GM20431 (cell line): ENCODE measurements at regions not wholly inside any gene's neighbourhood (a gene's known extent, or its start where the extent isn't known, plus 50 kb on each side); places are given as distances from the start of the nearest gene placed in this dataset.

Experiments
- in situ Hi-C: fragments of 300-500 bp; cut with MseI, MboI; formaldehyde crosslinking; loops from one replicate; pipeline ENCODE4 v1.15.0; 2020; ENCODE audit warnings: low sequenced_read_pairs; ENCODE audit not compliant: unreplicated experiment

GRCh38 chr16:8229011-8229520 is 361.2 kb downstream of the TMEM114 start:
- in situ Hi-C loops: no loop called here

GRCh38 chr16:8217201-8217600 is 373.1 kb downstream of the TMEM114 start:
- in situ Hi-C loops: no loop called here

DNA sequence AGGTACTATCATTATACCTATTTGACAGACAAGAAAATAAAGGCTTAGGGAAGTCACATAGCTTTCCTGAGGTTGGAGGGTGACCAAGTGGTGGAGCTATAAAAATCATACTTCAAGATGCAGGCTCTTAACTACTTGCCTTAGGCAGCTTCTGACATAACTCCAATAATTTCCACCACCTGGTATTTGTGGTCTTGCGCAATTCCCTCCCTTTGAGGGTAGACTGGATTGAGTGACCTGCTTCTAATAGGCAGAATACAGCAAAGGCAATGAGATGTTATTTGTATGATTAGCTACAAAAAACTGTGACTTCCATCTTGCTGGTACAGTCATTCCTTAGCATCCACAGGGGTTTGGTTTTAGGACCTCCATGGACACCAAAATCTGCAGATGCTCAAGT is 385.5 kb downstream of the TMEM114 start:
- in situ Hi-C loops: no loop called here

DNA sequence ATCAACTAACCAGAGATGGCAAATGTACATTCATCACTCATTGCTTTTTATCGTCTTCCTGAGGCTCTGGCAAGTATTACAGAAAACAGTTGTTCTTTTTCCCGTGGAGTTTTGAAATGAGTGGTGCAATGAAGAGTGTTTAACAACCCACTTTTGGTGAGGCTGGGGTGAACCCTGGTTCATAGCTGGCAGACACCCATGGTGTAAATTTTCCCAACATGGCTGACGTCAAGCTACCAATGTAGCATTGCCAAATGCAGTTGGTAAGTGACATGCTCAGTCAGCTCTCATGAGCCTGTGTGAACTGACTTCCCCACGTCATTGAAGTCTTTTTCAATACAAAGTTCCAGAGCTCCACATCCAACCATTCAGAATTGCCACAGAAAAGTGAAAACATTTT is 386.2 kb downstream of the TMEM114 start:
- in situ Hi-C loops: no loop called here

- in situ Hi-C loops: no loop called here
Measured at GRCh38 chr16:8203101-8203500, 387.2 kb downstream of the TMEM114 start.

DNA sequence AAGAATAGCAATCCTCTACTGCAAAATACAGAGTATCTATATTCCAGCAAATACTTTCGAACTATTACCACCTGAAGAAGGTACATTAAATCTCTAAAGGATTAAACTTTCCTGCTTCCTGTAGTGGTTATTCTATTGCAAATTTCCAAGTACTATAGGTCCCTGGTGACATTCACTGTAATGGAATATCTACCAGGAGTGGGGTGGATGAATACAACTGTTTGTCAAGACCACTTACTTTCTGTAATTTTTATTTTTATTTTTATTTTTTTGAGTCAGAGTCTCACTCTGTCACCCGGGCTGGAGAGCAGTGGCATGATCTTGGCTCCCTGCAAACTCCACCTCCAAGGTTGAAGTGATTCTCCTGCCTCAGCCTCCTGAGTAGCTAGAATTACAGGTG is 389.5 kb downstream of the TMEM114 start:
- in situ Hi-C loops: no loop called here

DNA sequence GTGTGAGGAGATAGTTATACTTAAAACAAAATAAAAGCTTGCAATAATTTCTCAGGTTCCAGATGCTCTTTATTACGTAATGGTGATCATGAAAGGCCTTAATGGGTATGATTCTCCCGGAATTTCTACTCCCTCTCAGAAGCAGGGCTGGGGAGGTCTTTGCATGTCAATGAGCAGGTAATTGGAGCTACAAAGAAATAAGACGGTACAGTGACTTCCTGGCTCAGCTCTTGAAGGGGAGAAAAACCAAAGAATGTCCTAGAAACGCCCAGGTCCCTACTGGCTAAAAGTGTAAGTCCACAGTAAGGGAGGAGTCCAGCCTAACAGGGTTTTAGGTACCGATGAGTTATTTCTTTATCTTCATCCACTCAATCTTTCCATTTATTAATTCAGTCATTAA is 390.9 kb downstream of the TMEM114 start:
- in situ Hi-C loops: no loop called here

- in situ Hi-C loops: no loop called here
Measured at GRCh38 chr16:8194794-8195193, 395.5 kb downstream of the TMEM114 start.

GRCh38 chr16:8188841-8189240 is 401.5 kb downstream of the TMEM114 start:
- in situ Hi-C loops: no loop called here

- in situ Hi-C loops: no loop called here
Measured at GRCh38 chr16:8187782-8188372, 402.4 kb downstream of the TMEM114 start.

GRCh38 chr16:8184854-8185253 is 405.5 kb downstream of the TMEM114 start:
- in situ Hi-C loops: no loop called here

GRCh38 chr16:8183176-8184099 is 406.9 kb downstream of the TMEM114 start:
- in situ Hi-C loops: no loop called here

DNA sequence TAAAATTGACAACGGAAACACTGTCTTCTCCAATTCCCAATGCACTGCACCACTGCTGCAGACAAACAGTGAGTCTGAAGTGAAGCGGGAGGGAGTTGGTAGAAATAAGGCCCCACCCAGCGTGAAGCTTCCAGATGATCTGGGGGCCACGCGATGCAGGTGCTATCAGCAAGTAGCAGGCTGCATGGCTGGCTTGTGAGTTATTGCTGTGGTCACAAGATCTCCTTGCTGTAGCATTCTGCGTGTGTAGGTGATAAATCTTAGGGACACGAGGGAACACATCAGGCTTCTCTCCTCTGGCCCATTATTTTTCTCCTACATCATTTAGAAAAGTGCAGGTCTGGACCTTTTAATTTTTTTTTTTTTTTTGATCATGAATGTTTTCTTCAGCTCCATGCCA is 407.6 kb downstream of the TMEM114 start:
- in situ Hi-C loops: no loop called here

- in situ Hi-C loops: no loop called here
Measured at GRCh38 chr16:8179615-8180014, 410.7 kb downstream of the TMEM114 start.

- in situ Hi-C loops: no loop called here
Measured at GRCh38 chr16:8178271-8178670, 412.0 kb downstream of the TMEM114 start.

DNA sequence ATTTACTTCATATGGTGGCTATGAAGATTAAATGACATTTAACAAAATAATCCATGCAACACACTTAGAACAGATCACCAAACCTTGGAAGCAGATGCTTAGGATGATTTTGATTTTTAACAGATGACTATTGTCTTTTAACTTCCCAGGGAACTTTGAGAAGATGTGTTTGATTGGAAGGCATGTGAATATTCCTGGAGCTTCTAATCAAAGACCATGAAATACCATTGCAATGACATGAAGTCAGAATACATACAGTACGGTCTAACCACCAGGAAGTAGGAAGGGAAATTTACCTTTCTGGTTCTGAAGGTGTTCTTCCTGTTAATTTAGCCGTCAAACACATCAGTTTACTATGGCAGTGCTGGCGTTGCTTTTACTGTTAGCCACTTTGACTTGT is 414.9 kb downstream of the TMEM114 start:
- in situ Hi-C loops: no loop called here

- in situ Hi-C loops: no loop called here
Measured at GRCh38 chr16:8173111-8173644, 417.1 kb downstream of the TMEM114 start.

- in situ Hi-C loops: no loop called here
Measured at GRCh38 chr16:8172551-8172950, 417.8 kb downstream of the TMEM114 start.

DNA sequence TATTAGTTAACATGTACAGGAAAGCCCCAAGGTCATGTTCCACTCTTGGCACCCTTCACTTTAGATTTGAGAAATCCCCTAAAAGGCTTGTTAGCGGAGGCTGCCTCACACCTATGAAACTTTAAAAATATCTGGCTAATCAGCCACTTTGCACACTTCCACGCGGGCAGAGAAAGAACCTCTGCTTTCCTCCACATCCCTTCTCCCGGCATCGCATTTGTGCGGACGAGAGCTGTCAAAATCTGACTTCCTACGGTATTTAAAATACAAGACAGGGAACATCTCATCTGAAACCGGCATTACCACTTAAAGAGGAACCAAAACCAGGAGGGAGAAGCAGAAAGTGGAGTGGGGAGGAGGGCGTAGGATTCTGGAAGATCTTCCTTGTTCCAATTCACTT is 422.3 kb downstream of the TMEM114 start:
- in situ Hi-C loops: no loop called here

DNA sequence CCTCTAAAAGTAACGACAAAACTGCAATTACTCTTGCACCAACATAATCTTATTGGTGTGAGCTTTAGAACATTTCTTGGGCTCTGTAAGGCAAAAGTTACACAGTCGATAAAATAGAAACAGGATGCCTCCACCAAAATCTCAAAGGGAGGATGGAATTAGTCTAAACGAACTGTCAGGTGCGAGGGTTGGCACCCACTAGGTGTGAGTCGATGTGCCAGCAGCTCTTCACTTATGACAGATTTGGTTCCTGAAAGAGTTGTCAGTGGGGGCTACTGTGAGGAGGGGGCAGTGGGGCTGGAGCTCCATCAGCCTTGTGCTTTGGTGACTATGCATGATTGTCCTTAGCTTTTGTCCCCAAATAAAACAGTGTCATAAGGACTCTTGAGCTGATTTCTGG is 422.9 kb downstream of the TMEM114 start:
- in situ Hi-C loops: no loop called here

- in situ Hi-C loops: no loop called here
Measured at GRCh38 chr16:8158051-8158450, 432.3 kb downstream of the TMEM114 start.
